Ishikawa (cell line): ENCODE measurements at regions not wholly inside any gene's neighbourhood (a gene's known extent, or its start where the extent isn't known, plus 50 kb on each side); places are given as distances from the start of the nearest gene placed in this dataset.

Experiments used
- CEBPB ChIP-seq: IDR thresholded peaks from 2 replicates; pipeline ENCODE4 v1.6.1; 2012
- CREB1 ChIP-seq: IDR thresholded peaks from 2 replicates; pipeline ENCODE4 v1.6.1; 2012; ENCODE audit warnings: low read depth
- EGR1 ChIP-seq: IDR thresholded peaks from 2 replicates; pipeline ENCODE4 v1.6.1; 2012
- EP300 ChIP-seq: IDR thresholded peaks from 2 replicates; pipeline ENCODE4 v1.6.1; 2012; ENCODE audit warnings: borderline replicate concordance
- FOXM1 ChIP-seq: IDR thresholded peaks from 2 replicates; pipeline ENCODE4 v1.6.1; 2012; ENCODE audit warnings: low read depth, borderline replicate concordance
- MAX ChIP-seq: IDR thresholded peaks from 2 replicates; pipeline ENCODE4 v1.6.1; 2012
- NFIC ChIP-seq: IDR thresholded peaks from 2 replicates; pipeline ENCODE4 v1.6.1; 2012
- RAD21 ChIP-seq: IDR thresholded peaks from 2 replicates; pipeline ENCODE4 v1.6.1; 2012; ENCODE audit warnings: low read depth
- REST ChIP-seq: IDR thresholded peaks from 2 replicates; pipeline ENCODE4 v1.6.1; 2012; ENCODE audit warnings: low read depth, mild to moderate bottlenecking
- TAF1 ChIP-seq: IDR thresholded peaks from 2 replicates; pipeline ENCODE4 v1.6.1; 2012; ENCODE audit warnings: low read depth, mild to moderate bottlenecking
- TCF12 ChIP-seq: IDR thresholded peaks from 2 replicates; pipeline ENCODE4 v1.6.1; 2012; ENCODE audit warnings: low read depth
- TEAD4 ChIP-seq: IDR thresholded peaks from 2 replicates; pipeline ENCODE4 v1.6.1; 2012
- USF1 ChIP-seq: IDR thresholded peaks from 2 replicates; pipeline ENCODE4 v1.6.1; 2012
- YY1 ChIP-seq: IDR thresholded peaks from 2 replicates; pipeline ENCODE4 v1.6.1; 2012; ENCODE audit warnings: low read depth
- ZBTB7A ChIP-seq: IDR thresholded peaks from 2 replicates; pipeline ENCODE4 v1.6.1; 2012; ENCODE audit warnings: low read depth

DNA sequence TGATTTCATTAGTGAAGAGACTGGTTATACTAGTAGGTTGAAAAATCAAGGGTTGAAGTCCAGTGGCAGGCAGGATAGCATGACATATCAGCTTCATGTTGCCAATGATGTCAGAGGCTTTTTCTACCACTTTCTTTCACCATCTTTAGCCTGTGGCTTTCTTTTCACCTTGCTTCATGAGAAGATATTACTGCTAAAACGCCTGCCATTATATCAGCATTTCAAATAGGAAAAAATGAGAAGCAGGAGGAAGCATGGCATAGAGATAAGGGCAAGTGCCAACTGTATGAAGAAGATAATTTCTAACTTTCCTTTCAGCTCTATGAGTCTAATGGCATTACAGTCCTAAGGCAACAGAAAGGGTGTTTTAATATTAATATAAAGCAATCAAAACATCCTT lies 270.2 kb upstream of the SYT4 start:
- TF ChIP-seq TCF12 (no peak), USF1 (no peak), TEAD4 (no peak), CEBPB (no peak)

DNA sequence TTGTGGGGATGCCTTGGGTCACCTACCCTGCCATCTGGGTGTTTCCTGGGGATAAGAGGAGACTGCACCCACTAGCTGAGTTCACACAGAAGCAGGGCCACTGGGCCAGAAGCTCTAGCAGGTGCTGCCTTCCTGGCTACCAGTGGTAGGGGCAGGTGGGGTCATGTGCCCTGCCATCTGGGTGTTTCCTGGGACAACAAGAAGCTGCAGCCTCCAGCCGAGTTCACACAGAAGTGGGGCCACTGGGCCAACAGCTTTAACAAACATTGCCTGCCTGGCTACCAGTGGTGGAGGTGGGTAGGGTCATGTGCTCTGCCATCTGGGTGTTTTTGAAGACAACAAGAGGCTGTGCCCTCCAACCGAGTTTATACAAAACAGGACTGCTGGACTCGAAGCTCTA lies 282.2 kb upstream of the SYT4 start:
- no peak for TF ChIP-seq RAD21
- no peak for TF ChIP-seq NFIC
- TF ChIP-seq YY1 = no peak
- no peak for TF ChIP-seq CEBPB

DNA sequence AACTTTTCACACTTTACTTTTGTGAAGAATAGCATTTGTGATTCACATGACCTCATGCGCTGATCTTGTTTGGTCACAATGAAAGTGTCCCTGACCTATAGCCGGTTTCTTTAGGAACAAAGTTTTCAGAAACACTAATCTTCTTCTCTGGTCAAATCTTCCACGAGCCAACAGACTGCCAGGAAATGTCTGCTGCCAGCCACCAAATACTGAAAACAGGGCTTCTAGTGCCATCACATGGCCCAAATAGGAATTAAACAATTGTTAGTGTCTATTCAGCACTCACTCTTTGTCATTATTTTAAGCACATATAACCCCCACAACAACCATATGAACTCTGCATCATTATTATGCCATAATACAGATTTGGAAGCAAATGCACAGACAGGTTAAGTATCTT lies 286.5 kb upstream of the SYT4 start:
- TF ChIP-seq MAX (no peak), RAD21 (peak; percentile 63)

DNA sequence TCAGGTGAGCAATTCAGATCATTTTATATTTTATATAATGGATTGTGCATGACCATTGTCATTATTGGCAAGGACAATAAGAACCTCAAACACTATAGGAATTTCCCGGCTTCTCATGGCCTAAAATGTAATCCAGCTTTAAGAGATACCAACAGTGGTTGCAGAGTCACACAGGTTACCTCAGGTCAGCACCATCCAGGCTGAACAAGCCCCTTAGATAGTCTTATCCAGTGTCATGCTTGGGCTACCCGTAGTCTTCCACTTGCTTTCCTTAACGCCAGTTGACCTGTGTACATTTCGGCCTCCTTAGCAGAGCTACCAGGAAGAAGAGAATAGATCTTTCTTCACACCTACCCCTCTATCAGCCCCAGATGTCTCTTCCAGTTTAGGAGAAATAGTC lies 293.3 kb upstream of the SYT4 start:
- TF ChIP-seq FOXM1 = no peak
- TF ChIP-seq EGR1 = no peak
- no peak for TF ChIP-seq MAX
- TF ChIP-seq RAD21 = no peak
- no peak for TF ChIP-seq CEBPB
- no peak for TF ChIP-seq CREB1
- no peak for TF ChIP-seq TCF12
- TF ChIP-seq EP300 = no peak
- TF ChIP-seq YY1 = no peak
- TF ChIP-seq TAF1 = no peak
- TF ChIP-seq ZBTB7A = no peak

GRCh38 chr18:43571078-43571689 lies 293.9 kb upstream of the SYT4 start:
- 0 out of 2 replicates have a peak, but pooled peaks have one; percentile 22 for TF ChIP-seq YY1
- no peak for TF ChIP-seq REST
- TF ChIP-seq CREB1 = no peak
- TF ChIP-seq NFIC = no peak
- peak; percentile 66 for TF ChIP-seq RAD21
- peak; percentile 75; the same call in 1 of the 2 replicates for TF ChIP-seq FOXM1

DNA sequence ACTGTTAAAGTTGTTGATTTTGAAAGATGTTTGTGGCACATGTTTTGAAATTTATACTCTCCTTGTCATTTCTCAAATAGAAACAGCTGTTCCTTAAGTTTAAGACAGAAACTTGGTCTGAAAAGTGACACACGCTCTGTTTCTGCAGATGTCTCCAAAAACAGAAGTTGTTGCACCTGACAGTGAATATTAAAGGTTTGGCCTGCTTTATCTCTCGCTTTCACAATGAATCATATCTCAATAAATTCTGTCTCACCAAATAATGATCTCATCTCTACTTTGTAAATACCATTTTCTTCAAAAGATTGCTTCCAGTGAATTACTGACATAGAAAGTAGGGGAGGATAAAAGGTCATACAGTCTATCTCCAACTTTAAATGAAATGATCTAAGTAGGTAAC lies 294.9 kb upstream of the SYT4 start:
- no peak for TF ChIP-seq USF1
- TF ChIP-seq TCF12 = no peak

DNA sequence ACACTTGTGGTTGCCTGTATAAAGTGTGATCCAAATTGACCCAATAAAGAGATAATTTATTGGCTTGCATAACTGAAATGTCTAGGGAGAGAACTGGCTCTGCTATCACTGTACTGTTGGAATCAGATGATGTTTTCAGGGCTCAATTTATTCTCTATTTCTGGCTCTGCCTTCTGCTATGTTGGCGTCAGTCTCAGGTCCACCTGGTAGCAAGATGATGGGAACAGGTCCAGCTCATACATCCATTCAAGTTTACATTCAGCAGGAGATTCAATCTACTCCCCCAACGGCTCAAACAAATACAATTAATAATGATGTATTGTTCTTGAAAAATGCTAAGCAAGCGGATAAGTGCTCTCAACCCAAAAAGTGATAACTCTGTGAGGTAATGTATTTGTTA lies 297.7 kb upstream of the SYT4 start:
- no peak for TF ChIP-seq USF1
- TF ChIP-seq NFIC = no peak
- TF ChIP-seq REST = no peak
- no peak for TF ChIP-seq EP300
